OCI-M2 (cell line): ENCODE measurements at regions not wholly inside any gene's neighbourhood (a gene's known extent, or its start where the extent isn't known, plus 50 kb on each side); places are given as distances from the start of the nearest gene placed in this dataset.
"Not testable (repeated sequence)": the region's sequence is repeated elsewhere in the genome, so short reads cannot be mapped to it uniquely, and the experiment has no call there.

Experiments
- DNase-seq: peaks from one replicate; lab custom pipeline; 2025; ENCODE audit not compliant: unreplicated experiment; lab: John Stamatoyannopoulos, UW

GRCh38 chr21:23138797-23139196 lies 2140.6 kb downstream of the NCAM2 start:
- DNase-seq: no peak

GRCh38 chr21:23152130-23152529 lies 2153.9 kb downstream of the NCAM2 start:
- DNase-seq: no peak

GRCh38 chr21:23153842-23154241 lies 2155.6 kb downstream of the NCAM2 start:
- DNase-seq: not testable (repeated sequence)

GRCh38 chr21:23155281-23155680 lies 2157.1 kb downstream of the NCAM2 start:
- DNase-seq: no peak

- no peak for DNase-seq
These were observed 2162.7 kb downstream of the NCAM2 start for GRCh38 chr21:23160914-23161313.

- no peak for DNase-seq
These were observed 2164.2 kb downstream of the NCAM2 start for GRCh38 chr21:23162198-23162946.
